ENCODE measurements at regions not wholly inside any gene's neighbourhood (a gene's known extent, or its start where the extent isn't known, plus 50 kb on each side); places are given as distances from the start of the nearest gene placed in this dataset.

DNA sequence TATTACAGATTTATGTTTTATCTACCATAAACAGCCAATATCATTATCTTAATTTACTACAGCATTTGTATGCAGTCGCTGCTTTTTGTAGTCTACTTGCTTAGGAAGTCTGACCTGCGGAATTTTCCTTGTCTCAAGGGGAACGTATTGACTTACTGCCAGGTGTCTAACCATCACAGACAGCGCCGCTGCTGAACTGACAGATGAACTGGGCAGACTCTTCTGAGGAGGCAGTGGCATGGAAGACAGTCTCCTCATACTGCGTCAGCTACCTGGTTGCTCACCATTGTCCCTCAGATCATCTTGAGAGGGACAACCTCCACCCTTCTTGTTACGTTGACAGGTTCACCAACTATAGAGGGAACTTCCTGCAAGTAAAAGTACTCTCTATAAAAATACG is 574.3 kb upstream of the ZNF462 start:
- TF ChIP-seq, protein P1, sequence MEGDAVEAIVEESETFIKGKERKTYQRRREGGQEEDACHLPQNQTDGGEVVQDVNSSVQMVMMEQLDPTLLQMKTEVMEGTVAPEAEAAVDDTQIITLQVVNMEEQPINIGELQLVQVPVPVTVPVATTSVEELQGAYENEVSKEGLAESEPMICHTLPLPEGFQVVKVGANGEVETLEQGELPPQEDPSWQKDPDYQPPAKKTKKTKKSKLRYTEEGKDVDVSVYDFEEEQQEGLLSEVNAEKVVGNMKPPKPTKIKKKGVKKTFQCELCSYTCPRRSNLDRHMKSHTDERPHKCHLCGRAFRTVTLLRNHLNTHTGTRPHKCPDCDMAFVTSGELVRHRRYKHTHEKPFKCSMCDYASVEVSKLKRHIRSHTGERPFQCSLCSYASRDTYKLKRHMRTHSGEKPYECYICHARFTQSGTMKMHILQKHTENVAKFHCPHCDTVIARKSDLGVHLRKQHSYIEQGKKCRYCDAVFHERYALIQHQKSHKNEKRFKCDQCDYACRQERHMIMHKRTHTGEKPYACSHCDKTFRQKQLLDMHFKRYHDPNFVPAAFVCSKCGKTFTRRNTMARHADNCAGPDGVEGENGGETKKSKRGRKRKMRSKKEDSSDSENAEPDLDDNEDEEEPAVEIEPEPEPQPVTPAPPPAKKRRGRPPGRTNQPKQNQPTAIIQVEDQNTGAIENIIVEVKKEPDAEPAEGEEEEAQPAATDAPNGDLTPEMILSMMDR (conservative IDR thresholded peaks at IDR 0.05; ENCODE audit: low read depth) = no peak
- ChIA-PET POLR2A (ENCODE audit: low non-redundant PET) (no interaction called here), CTCF (no interaction called here)
- DNase-seq (ENCODE audit: low spot score) = no peak
- no peak overlapping the region for H3K27ac ChIP-seq

DNA sequence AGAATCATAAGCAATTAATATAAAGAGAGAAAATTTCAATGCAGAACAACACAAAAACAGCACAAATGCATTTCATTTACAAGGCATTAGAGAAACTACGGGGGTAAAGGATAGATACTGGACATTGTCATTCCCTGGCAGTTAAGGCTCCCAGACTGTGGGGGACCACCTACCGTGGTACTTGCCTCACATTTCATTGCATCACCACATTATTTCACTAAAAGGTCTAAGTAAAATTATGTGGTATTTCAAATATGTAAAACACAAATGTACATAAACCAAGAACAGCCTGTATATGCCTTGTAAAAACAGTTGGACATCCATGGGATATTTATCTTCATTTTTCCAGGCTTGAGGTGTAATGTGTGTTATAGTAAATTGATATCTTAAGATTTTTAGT is 571.2 kb upstream of the ZNF462 start:
- no peak for DNase-seq (ENCODE audit: low spot score)
- no peak overlapping the region for H3K27ac ChIP-seq
- ChIA-PET CTCF (no interaction called here), POLR2A (ENCODE audit: low non-redundant PET) (no interaction called here)
- TF ChIP-seq, protein P1 (conservative IDR thresholded peaks at IDR 0.05; ENCODE audit: low read depth) = no peak

DNA sequence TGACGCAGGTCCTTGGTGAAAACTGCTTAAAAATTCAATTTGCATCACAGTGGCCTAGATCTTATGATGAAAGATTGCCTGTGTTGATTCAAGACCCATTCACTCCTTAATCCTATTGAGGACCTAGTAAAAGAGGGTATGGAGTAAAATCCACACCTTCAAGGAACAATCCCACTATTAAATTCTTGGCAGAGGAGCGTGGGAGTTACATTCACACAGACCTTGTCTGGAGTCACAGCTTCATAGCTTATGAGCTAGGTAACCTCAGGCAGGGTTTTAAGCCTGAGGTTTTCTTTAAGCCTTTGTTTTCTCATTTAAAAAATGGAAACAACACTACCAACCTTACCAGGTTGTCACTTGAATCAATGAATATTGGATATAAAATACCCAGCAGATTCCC is 566.5 kb upstream of the ZNF462 start:
- DNase-seq (ENCODE audit: low spot score) = no peak
- no peak overlapping the region for H3K27ac ChIP-seq
- ChIA-PET POLR2A (ENCODE audit: low non-redundant PET) (no interaction called here), CTCF (interaction anchor here (0.6 kb wide), 1 partner anchor 262 kb away, joined by 3 read pairs; no protein-coding TSS in a partner anchor)
- TF ChIP-seq, protein P1 (conservative IDR thresholded peaks at IDR 0.05; ENCODE audit: low read depth) = no peak

DNA sequence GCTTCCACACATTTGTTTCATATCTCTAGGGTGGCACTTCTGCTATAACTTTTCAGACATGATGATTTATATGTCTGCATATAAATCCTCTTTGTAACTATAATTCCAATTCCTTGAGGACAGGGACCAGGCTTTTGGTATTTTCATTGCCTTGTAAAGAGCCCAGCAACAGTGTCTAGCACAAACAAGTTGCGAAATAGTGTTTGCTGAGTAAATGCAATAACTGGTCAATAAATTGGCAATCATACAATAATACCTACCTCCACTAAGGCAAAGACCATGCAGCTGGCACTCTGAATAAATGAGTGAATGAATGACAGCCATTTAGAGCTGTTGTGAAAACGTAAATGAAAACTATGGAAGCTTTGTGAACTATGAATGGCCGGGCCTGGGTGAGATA is 564.0 kb upstream of the ZNF462 start:
- POLR2A ChIA-PET (ENCODE audit: low non-redundant PET) = no interaction called here
- no peak for DNase-seq (ENCODE audit: low spot score)
- no peak overlapping the region for H3K27ac ChIP-seq
- TF ChIP-seq, protein P1 (conservative IDR thresholded peaks at IDR 0.05; ENCODE audit: low read depth) = no peak
- CTCF ChIA-PET = interaction anchor here (0.5 kb wide), 1 partner anchor 372 kb away, joined by 4 read pairs; no protein-coding TSS in a partner anchor

DNA sequence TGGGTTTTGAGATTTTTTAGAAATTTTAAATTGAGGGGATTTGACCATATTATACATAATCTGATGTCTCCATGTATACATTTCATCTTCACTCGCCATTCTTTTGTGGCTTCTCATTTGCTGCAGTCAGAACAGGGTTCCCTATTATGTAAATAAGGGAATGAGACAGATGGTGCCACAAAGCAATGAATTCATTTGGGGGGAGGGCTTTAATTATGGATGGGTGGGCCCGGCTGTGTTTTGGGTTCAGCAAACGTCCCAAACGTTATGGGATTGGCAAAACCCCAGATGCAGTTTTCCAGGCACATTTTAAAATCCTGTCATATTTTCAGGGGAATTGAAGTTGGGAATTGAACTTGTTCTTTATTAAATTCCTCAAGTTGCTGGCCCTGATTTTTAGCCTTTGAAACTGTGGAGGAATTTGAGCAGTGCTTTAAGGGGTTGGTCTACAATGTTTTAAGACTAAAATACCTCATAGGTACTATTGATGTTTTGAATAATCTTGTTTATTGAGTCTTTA is 558.5 kb upstream of the ZNF462 start:
- no peak overlapping the region for H3K27ac ChIP-seq
- ChIA-PET POLR2A (ENCODE audit: low non-redundant PET) (no interaction called here), CTCF (no interaction called here)
- no peak for DNase-seq (ENCODE audit: low spot score)
- TF ChIP-seq, protein P1 (conservative IDR thresholded peaks at IDR 0.05; ENCODE audit: low read depth) = no peak

DNA sequence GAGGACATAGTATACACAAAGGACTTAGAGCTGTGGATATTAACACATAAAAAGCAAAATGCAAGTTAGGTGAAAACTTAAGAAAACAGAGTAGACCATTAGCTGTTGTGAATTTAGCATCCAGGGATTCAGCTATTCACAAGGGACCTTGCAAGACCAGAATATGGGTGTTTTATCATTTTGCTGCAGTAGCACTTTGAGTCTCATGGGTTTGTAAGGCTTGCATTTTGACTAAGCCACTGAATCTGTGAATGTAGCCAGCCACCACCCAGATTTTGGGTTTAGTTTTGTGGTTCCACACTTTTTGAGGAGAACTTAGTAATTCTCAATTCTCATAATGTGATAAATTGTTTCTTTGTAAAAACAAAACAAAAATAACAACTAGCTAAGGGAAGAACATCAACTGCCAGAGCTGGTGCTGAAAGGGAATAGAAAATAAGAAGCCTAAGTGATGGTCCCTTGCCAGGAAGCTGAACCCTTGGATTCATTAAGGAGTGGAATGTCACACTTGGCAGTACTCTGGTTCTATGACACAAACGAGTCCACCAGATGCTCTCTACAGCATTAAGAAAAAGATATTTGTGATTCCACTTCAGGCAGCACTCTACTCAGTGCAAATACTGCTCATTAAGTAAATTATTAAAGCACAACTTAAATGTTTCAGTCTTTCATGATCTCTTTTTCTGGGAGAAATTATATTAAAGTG is 557.4 kb upstream of the ZNF462 start:
- POLR2A ChIA-PET (ENCODE audit: low non-redundant PET) = no interaction called here
- no peak overlapping the region for H3K27ac ChIP-seq
- CTCF ChIA-PET = interaction anchor here (0.5 kb wide), 1 partner anchor 115 kb away, joined by 3 read pairs; no protein-coding TSS in a partner anchor
- TF ChIP-seq, protein P1 (conservative IDR thresholded peaks at IDR 0.05; ENCODE audit: low read depth) = no peak
- DNase-seq (ENCODE audit: low spot score) = no peak
